HG02870 (cell line): ENCODE measurements at regions not wholly inside any gene's neighbourhood (a gene's known extent, or its start where the extent isn't known, plus 50 kb on each side); places are given as distances from the start of the nearest gene placed in this dataset.
"Not testable (repeated sequence)": the region's sequence is repeated elsewhere in the genome, so short reads cannot be mapped to it uniquely, and the experiment has no call there.

Experiments
- ATAC-seq: cut with Tn5 transposase; IDR thresholded peaks from one replicate; pipeline ENCODE4 v1.9.1; 2021; ENCODE audit warnings: mild to moderate bottlenecking, moderate library complexity; ENCODE audit not compliant: unreplicated experiment

- ATAC-seq = no peak
Observed at GRCh38 chr4:180280726-180281297, 1962.4 kb upstream of the TENM3 start.

GRCh38 chr4:180281724-180282123 lies 1961.5 kb upstream of the TENM3 start:
- ATAC-seq = no peak

- ATAC-seq = no peak
Observed at GRCh38 chr4:180284267-180284666, 1958.9 kb upstream of the TENM3 start.

- no peak for ATAC-seq
Observed at GRCh38 chr4:180285796-180286195, 1957.4 kb upstream of the TENM3 start.

- ATAC-seq = no peak
Observed at GRCh38 chr4:180292339-180292738, 1950.9 kb upstream of the TENM3 start.

- ATAC-seq = no peak
Observed at GRCh38 chr4:180296036-180296599, 1947.1 kb upstream of the TENM3 start.

- no peak for ATAC-seq
Observed at GRCh38 chr4:180304321-180304720, 1938.9 kb upstream of the TENM3 start.

- ATAC-seq = no peak
Observed at GRCh38 chr4:180310616-180311015, 1932.6 kb upstream of the TENM3 start.

GRCh38 chr4:180314972-180315371 lies 1928.2 kb upstream of the TENM3 start:
- ATAC-seq = no peak

- ATAC-seq = no peak
Observed at GRCh38 chr4:180330521-180330920, 1912.7 kb upstream of the TENM3 start.

GRCh38 chr4:180333162-180333561 lies 1910.0 kb upstream of the TENM3 start:
- no peak for ATAC-seq

GRCh38 chr4:180335566-180335965 lies 1907.6 kb upstream of the TENM3 start:
- ATAC-seq = no peak

GRCh38 chr4:180336494-180337090 lies 1906.6 kb upstream of the TENM3 start:
- no peak for ATAC-seq

GRCh38 chr4:180341926-180342325 lies 1901.3 kb upstream of the TENM3 start:
- ATAC-seq = no peak

- ATAC-seq = no peak
Observed at GRCh38 chr4:180350901-180351300, 1892.3 kb upstream of the TENM3 start.

GRCh38 chr4:180356766-180357165 lies 1886.4 kb upstream of the TENM3 start:
- ATAC-seq = no peak

GRCh38 chr4:180360113-180360512 lies 1883.1 kb upstream of the TENM3 start:
- ATAC-seq = not testable (repeated sequence)

GRCh38 chr4:180363815-180364214 lies 1879.4 kb upstream of the TENM3 start:
- no peak for ATAC-seq

- no peak for ATAC-seq
Observed at GRCh38 chr4:180372691-180373090, 1870.5 kb upstream of the TENM3 start.

GRCh38 chr4:180377741-180378140 lies 1865.5 kb upstream of the TENM3 start:
- no peak for ATAC-seq

GRCh38 chr4:180380733-180381132 lies 1862.5 kb upstream of the TENM3 start:
- no peak for ATAC-seq

GRCh38 chr4:180391613-180392012 lies 1851.6 kb upstream of the TENM3 start:
- ATAC-seq = no peak

GRCh38 chr4:180394312-180394711 lies 1848.9 kb upstream of the TENM3 start:
- no peak for ATAC-seq
